G401 (cell line): ENCODE measurements at regions not wholly inside any gene's neighbourhood (a gene's known extent, or its start where the extent isn't known, plus 50 kb on each side); places are given as distances from the start of the nearest gene placed in this dataset.

ENCODE experiments used
- DNase-seq: peaks from one replicate; pipeline ENCODE4 v3.0.0-alpha.2; 2015; ENCODE audit warnings: low spot score
- in situ Hi-C: cut with HindIII; loops from 2 replicates; pipeline ENCODE4 v1.10.0; 2016; ENCODE audit warnings: low sequenced_read_pairs, mixed read lengths

GRCh38 chr2:41942278-41942677 is 105.5 kb upstream of the PKDCC start:
- in situ Hi-C loops, result no loop called here
- DNase-seq, result no peak

GRCh38 chr2:41943159-41943558 is 104.7 kb upstream of the PKDCC start:
- DNase-seq, result no peak
- in situ Hi-C loops, result no loop called here

GRCh38 chr2:41944220-41944880 is 103.5 kb upstream of the PKDCC start:
- in situ Hi-C loops, result no loop called here
- DNase-seq, result no peak

- in situ Hi-C loops, result no loop called here
- DNase-seq, result no peak
Observed at GRCh38 chr2:41947701-41948396, 100.0 kb upstream of the PKDCC start.

GRCh38 chr2:41948397-41948763 is 99.4 kb upstream of the PKDCC start:
- no peak for DNase-seq
- in situ Hi-C loops, result no loop called here

- in situ Hi-C loops, result no loop called here
- DNase-seq, result no peak
Observed at GRCh38 chr2:41949091-41949882, 98.5 kb upstream of the PKDCC start.

- in situ Hi-C loops, result no loop called here
- DNase-seq, result no peak
Observed at GRCh38 chr2:41949883-41950665, 97.7 kb upstream of the PKDCC start.

GRCh38 chr2:41950666-41950960 is 97.2 kb upstream of the PKDCC start:
- DNase-seq, result no peak
- in situ Hi-C loops, result no loop called here

- peak; percentile 80 for DNase-seq
- in situ Hi-C loops, result no loop called here
Observed at GRCh38 chr2:41954304-41955291, 93.2 kb upstream of the PKDCC start.

- in situ Hi-C loops, result no loop called here
- DNase-seq, result peak; percentile 22
Observed at GRCh38 chr2:41955316-41956043, 92.3 kb upstream of the PKDCC start.

GRCh38 chr2:41957431-41957830 is 90.4 kb upstream of the PKDCC start:
- no peak for DNase-seq
- in situ Hi-C loops, result no loop called here

- in situ Hi-C loops, result no loop called here
- no peak for DNase-seq
Observed at GRCh38 chr2:41958251-41958650, 89.6 kb upstream of the PKDCC start.

- DNase-seq, result no peak
- in situ Hi-C loops, result no loop called here
Observed at GRCh38 chr2:41958775-41959174, 89.0 kb upstream of the PKDCC start.

- in situ Hi-C loops, result no loop called here
- no peak for DNase-seq
Observed at GRCh38 chr2:41959760-41960159, 88.1 kb upstream of the PKDCC start.

- in situ Hi-C loops, result no loop called here
- no peak for DNase-seq
Observed at GRCh38 chr2:41962922-41963622, 84.7 kb upstream of the PKDCC start.

- in situ Hi-C loops, result no loop called here
- no peak for DNase-seq
Observed at GRCh38 chr2:41963661-41964525, 83.9 kb upstream of the PKDCC start.
